IPS-20b (cell line): ENCODE measurements at regions not wholly inside any gene's neighbourhood (a gene's known extent, or its start where the extent isn't known, plus 50 kb on each side); places are given as distances from the start of the nearest gene placed in this dataset.

ENCODE experiments used
- H3K27ac ChIP-seq: one replicate; pipeline ENCODE4 v1.5.1; 2013; ENCODE audit warnings: low read length
- H3K27me3 ChIP-seq: 2 replicates; pipeline ENCODE4 v1.6.1; 2013; ENCODE audit warnings: mild to moderate bottlenecking, low read length, inconsistent platforms; ENCODE audit not compliant: insufficient read depth
- H3K36me3 ChIP-seq: 2 replicates; pipeline ENCODE4 v1.6.1; 2013; ENCODE audit warnings: low read depth, mild to moderate bottlenecking, inconsistent platforms, low read length, moderate library complexity; ENCODE audit not compliant: insufficient read depth
- H3K4me1 ChIP-seq: 2 replicates; pipeline ENCODE4 v1.6.1; 2013; ENCODE audit warnings: mild to moderate bottlenecking, control low read depth, inconsistent platforms, low read length, moderate library complexity; ENCODE audit not compliant: insufficient read depth
- H3K4me3 ChIP-seq: 2 replicates; pipeline ENCODE4 v1.5.1; 2013; ENCODE audit warnings: mild to moderate bottlenecking, low read length, inconsistent platforms
- H3K9ac ChIP-seq: 2 replicates; pipeline ENCODE4 v1.6.1; 2013; ENCODE audit warnings: low read depth, mild to moderate bottlenecking, inconsistent platforms, low read length, moderate library complexity
- H3K9me3 ChIP-seq: 2 replicates; pipeline ENCODE4 v1.6.1; 2013; ENCODE audit warnings: mild to moderate bottlenecking, low read depth, low read length, inconsistent platforms; ENCODE audit not compliant: insufficient read depth

- no peak overlapping the region for H3K9ac ChIP-seq
- H3K27me3 ChIP-seq: no peaks in the 10 kb centered on the region
- H3K9me3 ChIP-seq: no peaks in the 10 kb centered on the region; the same call in 1 of the 2 replicates
- no peak overlapping the region for H3K27ac ChIP-seq
- H3K4me3 ChIP-seq: no peak overlapping the region
- no peaks in the 10 kb centered on the region for H3K36me3 ChIP-seq
- H3K4me1 ChIP-seq: no peaks in the 10 kb centered on the region
Measured at GRCh38 chr16:86212706-86213436, 297.5 kb upstream of the FOXF1 start.

DNA sequence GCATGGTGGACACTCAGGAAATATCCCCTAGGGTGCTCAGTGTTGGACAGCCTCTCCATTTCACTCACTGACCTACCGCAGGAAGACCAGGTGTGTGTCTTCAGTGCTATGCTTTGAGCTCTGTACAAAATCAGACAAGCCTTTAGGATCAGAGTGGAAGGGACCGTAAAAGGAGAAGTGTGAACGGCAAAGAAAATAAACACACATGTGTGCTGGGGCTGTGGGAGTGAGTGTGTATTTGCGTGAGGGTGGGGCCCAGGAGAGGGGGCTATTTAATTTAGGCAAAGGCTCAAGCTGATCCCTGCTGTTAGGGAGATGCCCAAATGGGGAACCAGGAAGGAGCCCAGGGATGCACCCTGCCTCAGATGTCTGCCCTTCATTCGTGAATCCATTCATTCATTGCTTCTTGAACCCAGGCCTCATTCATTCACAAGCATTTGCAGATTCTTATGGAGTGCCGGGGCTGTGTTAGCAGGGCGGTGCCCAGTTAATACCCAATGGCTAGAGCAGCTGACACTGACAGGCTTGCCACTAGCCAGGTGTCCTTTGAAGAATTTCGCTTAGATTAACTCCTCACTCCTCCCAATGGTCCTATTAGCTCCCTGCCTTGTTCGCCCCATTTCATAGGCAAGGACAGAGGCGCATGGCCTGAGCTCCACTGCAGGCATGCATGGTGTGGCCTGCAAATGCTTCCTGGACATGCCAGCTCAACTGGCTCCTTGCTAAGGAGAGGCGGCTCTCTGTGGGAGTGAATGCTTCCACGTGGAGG is 296.7 kb upstream of the FOXF1 start:
- no peak overlapping the region for H3K9ac ChIP-seq
- no peaks in the 10 kb centered on the region for H3K36me3 ChIP-seq
- no peak overlapping the region for H3K4me3 ChIP-seq
- no peaks in the 10 kb centered on the region for H3K27me3 ChIP-seq
- no peaks in the 10 kb centered on the region for H3K4me1 ChIP-seq
- no peaks in the 10 kb centered on the region; the same call in 1 of the 2 replicates for H3K9me3 ChIP-seq
- H3K27ac ChIP-seq: no peak overlapping the region

- no peaks in the 10 kb centered on the region for H3K4me1 ChIP-seq
- no peak overlapping the region for H3K9ac ChIP-seq
- H3K27me3 ChIP-seq: no peaks in the 10 kb centered on the region
- no peaks in the 10 kb centered on the region; the same call in 1 of the 2 replicates for H3K9me3 ChIP-seq
- no peaks in the 10 kb centered on the region for H3K36me3 ChIP-seq
- H3K4me3 ChIP-seq: no peak overlapping the region
- H3K27ac ChIP-seq: no peak overlapping the region
Measured at GRCh38 chr16:86214326-86215232, 295.7 kb upstream of the FOXF1 start.

- H3K4me1 ChIP-seq: no peaks in the 10 kb centered on the region
- H3K9ac ChIP-seq: no peak overlapping the region
- no peak overlapping the region for H3K27ac ChIP-seq
- no peaks in the 10 kb centered on the region for H3K27me3 ChIP-seq
- no peak overlapping the region for H3K4me3 ChIP-seq
- H3K36me3 ChIP-seq: no peaks in the 10 kb centered on the region
- H3K9me3 ChIP-seq: no peaks in the 10 kb centered on the region; the same call in 1 of the 2 replicates
Measured at GRCh38 chr16:86215233-86215978, 294.9 kb upstream of the FOXF1 start.

- Histone ChIP-seq H3K9ac (no peak overlapping the region), H3K27me3 (peaks cover 5% of the 10 kb centered on the region; the same call in 1 of the 2 replicates), H3K4me1 (no peaks in the 10 kb centered on the region), H3K36me3 (no peaks in the 10 kb centered on the region), H3K4me3 (no peak overlapping the region), H3K9me3 (no peaks in the 10 kb centered on the region), H3K27ac (no peak overlapping the region)
Measured at GRCh38 chr16:86215979-86216585, 294.2 kb upstream of the FOXF1 start.

DNA sequence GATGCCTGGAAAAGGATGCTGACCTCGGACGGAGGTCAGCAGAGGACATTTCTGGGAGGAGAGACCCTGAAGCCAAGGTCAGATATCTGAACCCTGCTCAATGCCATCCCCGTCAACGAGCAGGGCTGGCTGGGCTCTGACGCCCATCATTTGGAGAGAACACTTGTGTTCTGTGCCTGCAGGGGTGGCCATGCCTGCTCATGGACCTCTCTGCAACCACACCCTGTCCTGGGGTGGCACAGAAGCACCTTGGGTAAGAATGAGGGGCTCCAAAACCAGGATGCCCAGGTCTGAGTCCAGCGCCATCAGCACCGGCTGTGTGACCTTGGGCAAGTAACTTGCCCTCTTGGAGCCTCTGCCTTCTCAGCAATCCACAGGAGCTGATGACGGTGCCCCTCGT is 293.7 kb upstream of the FOXF1 start:
- Histone ChIP-seq H3K27me3 (peaks cover 5% of the 10 kb centered on the region; the same call in 1 of the 2 replicates), H3K36me3 (no peaks in the 10 kb centered on the region)

GRCh38 chr16:86217001-86217890 is 293.1 kb upstream of the FOXF1 start:
- H3K27me3 ChIP-seq: peaks cover 6% of the 10 kb centered on the region
- H3K4me3 ChIP-seq: no peak overlapping the region
- no peaks in the 10 kb centered on the region for H3K9me3 ChIP-seq
- H3K9ac ChIP-seq: no peak overlapping the region
- no peak overlapping the region for H3K27ac ChIP-seq
- no peaks in the 10 kb centered on the region for H3K4me1 ChIP-seq
- no peaks in the 10 kb centered on the region for H3K36me3 ChIP-seq

More for the DNA sequence above, 293.7 kb upstream of the FOXF1 start:
- Histone ChIP-seq H3K4me1 (no peaks in the 10 kb centered on the region), H3K4me3 (no peak overlapping the region), H3K27ac (no peak overlapping the region), H3K9ac (no peak overlapping the region), H3K9me3 (no peaks in the 10 kb centered on the region)

GRCh38 chr16:86217891-86218270 is 292.4 kb upstream of the FOXF1 start:
- no peaks in the 10 kb centered on the region for H3K36me3 ChIP-seq
- H3K27me3 ChIP-seq: peaks cover 12% of the 10 kb centered on the region
- no peaks in the 10 kb centered on the region for H3K9me3 ChIP-seq
- H3K4me1 ChIP-seq: no peaks in the 10 kb centered on the region
- H3K4me3 ChIP-seq: no peak overlapping the region
- no peak overlapping the region for H3K9ac ChIP-seq
- H3K27ac ChIP-seq: no peak overlapping the region

DNA sequence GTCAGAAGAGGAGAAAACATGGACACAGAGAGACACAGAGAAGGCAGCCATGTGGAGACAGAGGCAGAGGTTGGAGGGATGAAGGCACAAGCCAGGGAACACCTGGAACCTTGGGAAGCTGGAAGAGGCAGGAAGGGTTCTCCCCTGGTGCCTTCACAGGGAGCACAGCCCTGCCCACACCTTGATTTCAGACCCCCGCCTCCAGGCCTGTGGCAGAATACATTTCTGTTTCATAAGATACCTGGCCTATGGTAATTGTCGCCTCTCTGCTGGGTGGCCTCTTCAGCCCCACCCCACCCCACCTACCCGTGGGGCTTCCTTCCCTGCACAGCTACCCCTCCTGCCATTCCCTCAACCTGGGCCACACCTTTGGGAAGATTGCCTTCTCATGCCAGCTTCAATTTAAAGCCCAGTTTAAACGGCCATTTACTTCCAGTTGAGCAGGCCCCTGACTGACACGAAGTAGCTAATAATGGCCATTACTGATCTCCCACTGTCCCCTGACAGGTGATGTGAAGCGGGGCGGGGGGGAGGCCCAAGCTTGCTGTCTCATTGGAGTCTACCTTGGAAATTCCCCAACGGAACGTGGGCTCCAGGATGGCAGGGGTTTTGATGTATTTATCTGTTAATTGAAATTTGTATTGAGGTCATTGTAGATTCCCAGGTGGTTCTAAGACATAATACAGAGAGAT is 291.7 kb upstream of the FOXF1 start:
- peaks cover 20% of the 10 kb centered on the region for H3K27me3 ChIP-seq
- no peak overlapping the region for H3K9ac ChIP-seq
- no peak overlapping the region for H3K27ac ChIP-seq

More for the DNA sequence above, 291.7 kb upstream of the FOXF1 start:
- H3K36me3 ChIP-seq: no peaks in the 10 kb centered on the region
- H3K4me1 ChIP-seq: no peaks in the 10 kb centered on the region
- no peak overlapping the region for H3K4me3 ChIP-seq
- H3K9me3 ChIP-seq: no peaks in the 10 kb centered on the region
